HepG2 (cell line): ENCODE measurements at regions not wholly inside any gene's neighbourhood (a gene's known extent, or its start where the extent isn't known, plus 50 kb on each side); places are given as distances from the start of the nearest gene placed in this dataset.

Experiments
- ATAC-seq: fragments of 200-7000 bp; cut with Tn5 transposase; 3 replicates; pipeline ENCODE4 v1.9.1; 2020; ENCODE audit warnings: mild to moderate bottlenecking, moderate library complexity
- BruUV-seq: library from RNA; stranded (reverse); fragments of 400-500 nt; replicated peaks from 2 replicates; lab custom pipeline; 2021; lab: Mats Ljungman, UMichigan
- CTCF ChIA-PET: fragments of 300-600 bp; formaldehyde crosslinking; extraction: SDS; loops from one replicate; lab custom pipeline; 2021; ENCODE audit warnings: low total read pairs, inconsistent platforms, low intra/inter-chr PET ratio; lab: Yijun Ruan, JAX
- POLR2A ChIA-PET: fragments of 350-600 bp; sonication (Branson Sonifier 250); formaldehyde crosslinking; loops from one replicate; lab custom pipeline; 2020; ENCODE audit warnings: antibody characterized with exemption, inconsistent platforms; lab: Yijun Ruan, JAX
- DNase-seq: peaks from one replicate; pipeline ENCODE4 v3.0.0-alpha.2; 2015; ENCODE audit warnings: low spot score
- FAIRE-seq: peaks from 3 replicates; lab custom pipeline; 2011; peaks lifted over from hg19 to GRCh38; lab: Jason Lieb, UNC
- H2AFZ ChIP-seq: one replicate; pipeline ENCODE4 v1.6.1; 2011; ENCODE audit warnings: low read length, inconsistent platforms
- H3K27ac ChIP-seq: fragments of 300-600 bp; 3 replicates; pipeline ENCODE4 v1.8.0; 2011; ENCODE audit warnings: mixed run types, mild to moderate bottlenecking, mixed read lengths, low read length, inconsistent platforms; ENCODE audit not compliant: insufficient read depth; ENCODE audit errors: extremely low read length
- H3K27me3 ChIP-seq, 2 experiments: fragments of 200-600 bp in 1 of 2; 2 replicates in 1 of 2; 3 replicates in 1 of 2; pipeline versions ENCODE4 v1.6.0 to v1.8.0; 2011; ENCODE audit warnings: low read length in 2 of 2, mild to moderate bottlenecking in 2 of 2, moderate library complexity in 2 of 2, inconsistent platforms in 1 of 2; ENCODE audit not compliant: insufficient read depth in 2 of 2, control insufficient read depth in 1 of 2
- H3K36me3 ChIP-seq, 2 experiments: fragments of 200-600 bp in 1 of 2; replicated peaks in 1 of 2; 2 replicates in 1 of 2; 3 replicates in 1 of 2; pipeline versions ENCODE4 v1.5.1 to v1.8.0; 2011; ENCODE audit warnings: low read length in 2 of 2, inconsistent platforms in 1 of 2; ENCODE audit not compliant: insufficient read depth in 2 of 2, control insufficient read depth in 1 of 2
- H3K4me1 ChIP-seq: 2 replicates; pipeline ENCODE4 v1.5.1; 2012; ENCODE audit warnings: low read length, inconsistent platforms; ENCODE audit not compliant: insufficient read depth
- H3K4me2 ChIP-seq: 2 replicates; pipeline ENCODE4 v1.6.0; 2011; ENCODE audit warnings: low read depth, low read length, inconsistent platforms
- H3K4me3 ChIP-seq, 3 experiments: fragments of 200-600 bp in 1 of 3; sonication (generic), shearing (Covaris generic) in 1 of 3; replicated peaks in 1 of 3; 2 replicates each; pipeline ENCODE4 v1.5.1; 2011 to 2016; ENCODE audit warnings: low read length in 3 of 3, inconsistent platforms in 2 of 3, low read depth in 2 of 3, mild to moderate bottlenecking in 2 of 3, control low read depth in 1 of 3, mixed read lengths in 1 of 3; ENCODE audit not compliant: insufficient read depth in 1 of 3
- H3K79me2 ChIP-seq: one replicate; pipeline ENCODE4 v1.6.1; 2011; ENCODE audit warnings: low read length, inconsistent platforms; ENCODE audit not compliant: insufficient read depth
- H3K9ac ChIP-seq: 2 replicates; pipeline ENCODE4 v1.6.0; 2011; ENCODE audit warnings: mild to moderate bottlenecking, low read depth, low read length, inconsistent platforms; ENCODE audit not compliant: insufficient read depth
- H3K9me3 ChIP-seq: 2 replicates; pipeline ENCODE4 v1.5.1; 2012; ENCODE audit warnings: mild to moderate bottlenecking, low read length
- H4K20me1 ChIP-seq: 2 replicates; pipeline ENCODE4 v1.6.0; 2011; ENCODE audit warnings: inconsistent platforms, mild to moderate bottlenecking, low read length, moderate library complexity; ENCODE audit not compliant: insufficient read depth
- FIP1L1 ChIP-seq: fragments of 200-400 bp; formaldehyde crosslinking; IDR thresholded peaks from 2 replicates; pipeline ENCODE4 v1.6.1; 2018; ENCODE audit warnings: low read depth, mild to moderate bottlenecking, low read length, moderate library complexity, borderline replicate concordance; ENCODE audit not compliant: insufficient read depth
- HNRNPK ChIP-seq: fragments of 200-400 bp; formaldehyde crosslinking; IDR thresholded peaks from 2 replicates; pipeline ENCODE4 v1.6.1; 2018; ENCODE audit warnings: low read length, low read depth, moderate library complexity, mild to moderate bottlenecking; ENCODE audit not compliant: poor library complexity, severe bottlenecking
- MZF1 ChIP-seq: sonication (generic); formaldehyde crosslinking; IDR thresholded peaks from 2 replicates; pipeline ENCODE4 v1.8.1; 2023; ENCODE audit warnings: mild to moderate bottlenecking, missing genetic modification reagents, borderline replicate concordance
- TBX2 ChIP-seq: sonication (generic); formaldehyde crosslinking; IDR thresholded peaks from 2 replicates; pipeline ENCODE4 v1.5.0; 2020; ENCODE audit warnings: missing genetic modification reagents, mild to moderate bottlenecking, borderline replicate concordance
- XRCC5 ChIP-seq: fragments of 200-400 bp; formaldehyde crosslinking; optimal IDR thresholded peaks from 2 replicates; pipeline ENCODE3; 2017; ENCODE audit warnings: mild to moderate bottlenecking, low read length
- ZNF768 ChIP-seq: sonication (generic); formaldehyde crosslinking; IDR thresholded peaks from 2 replicates; pipeline ENCODE4 v1.4.0; 2020; ENCODE audit warnings: missing genetic modification reagents
- ZSCAN5A ChIP-seq: sonication (generic); formaldehyde crosslinking; IDR thresholded peaks from 2 replicates; pipeline ENCODE4 v1.8.0; 2022; ENCODE audit warnings: mild to moderate bottlenecking, missing genetic modification reagents, borderline replicate concordance
- WGBS: methylation state at CpG from one replicate; pipeline ENCODE4 v1.1.6; 2017; ENCODE audit warnings: low lambda C conversion rate; 5-methylcytosine and 5-hydroxymethylcytosine counted together
- in situ Hi-C: cut with HindIII; loops from 2 replicates; pipeline ENCODE4 v1.10.0; 2017; ENCODE audit warnings: low pct_unique_long_range_greater_than_20kb; ENCODE audit not compliant: extremely low pct_ligation_motif_present
- intact Hi-C: fragments of 100-400 bp; cut with micrococcal nuclease; formaldehyde crosslinking; loops from one replicate; pipeline ENCODE4 v1.10.0; 2022; ENCODE audit not compliant: unreplicated experiment

GRCh38 chr16:51025588-51026290, 125.3 kb downstream of the SALL1 start:
- BruUV-seq, result no TSS peak

GRCh38 chr16:51024703-51025102, 126.4 kb downstream of the SALL1 start:
- H3K27me3 ChIP-seq, result no peaks in the 10 kb centered on the region
- CTCF ChIA-PET, result no interaction called here
- POLR2A ChIA-PET, result no interaction called here

More at GRCh38 chr16:51025588-51026290, 125.3 kb downstream of the SALL1 start:
- Histone ChIP-seq H3K36me3 (no peaks in the 10 kb centered on the region), H3K27ac (no peak overlapping the region), H3K4me1 (peaks cover 6% of the 10 kb centered on the region; the same call in 1 of the 2 replicates), H3K27me3 (no peaks in the 10 kb centered on the region), H3K9me3 (no peaks in the 10 kb centered on the region), H4K20me1 (no peaks in the 10 kb centered on the region), H3K9ac (no peak overlapping the region), H3K4me2 (no peak overlapping the region), H2AFZ (no peak overlapping the region), H3K4me3 (no peak overlapping the region), H3K79me2 (no peaks in the 10 kb centered on the region)
- in situ Hi-C loops, result no loop called here
- ATAC-seq, result no peak
- CTCF ChIA-PET, result no interaction called here
- no peak for DNase-seq
- TF ChIP-seq FIP1L1, result no peak
- TF ChIP-seq HNRNPK, result no peak
- peak; percentile 32; the same call in 1 of the 2 replicates for TF ChIP-seq ZNF768 (CRISPR knock-in tag)
- FAIRE-seq, result no peak
- intact Hi-C loops, result no loop called here
- POLR2A ChIA-PET, result no interaction called here
- WGBS, result 65% methylated on average over 4 of the region's 4 CpGs

More at GRCh38 chr16:51024703-51025102, 126.4 kb downstream of the SALL1 start:
- intact Hi-C loops (no loop called here), in situ Hi-C loops (no loop called here)
- DNase-seq (no peak), ATAC-seq (no peak), FAIRE-seq (no peak)
- Histone ChIP-seq H3K4me3 (no peak overlapping the region), H4K20me1 (no peaks in the 10 kb centered on the region), H3K79me2 (no peaks in the 10 kb centered on the region), H3K4me2 (no peak overlapping the region), H3K4me1 (peaks cover 6% of the 10 kb centered on the region; the same call in 1 of the 2 replicates), H3K27ac (no peak overlapping the region), H3K9ac (no peak overlapping the region), H3K9me3 (no peaks in the 10 kb centered on the region), H3K36me3 (no peaks in the 10 kb centered on the region), H2AFZ (no peak overlapping the region)
- WGBS, result 63% methylated on average over 6 of the region's 6 CpGs
- no TSS peak for BruUV-seq
- no peak for TF ChIP-seq ZSCAN5A (CRISPR knock-in tag)
- TF ChIP-seq XRCC5, result no peak
- TF ChIP-seq TBX2, result no peak
- no peak for TF ChIP-seq MZF1 (CRISPR knock-in tag)
